ENCODE measurements at regions not wholly inside any gene's neighbourhood (a gene's known extent, or its start where the extent isn't known, plus 50 kb on each side); places are given as distances from the start of the nearest gene placed in this dataset.

- no peak for DNase-seq
These were observed 266.0 kb upstream of the PTGER4 start for GRCh38 chr5:40413743-40414142.

- DNase-seq = no peak
These were observed 266.9 kb upstream of the PTGER4 start for GRCh38 chr5:40412771-40413170.

- DNase-seq = no peak
These were observed 268.6 kb upstream of the PTGER4 start for GRCh38 chr5:40410964-40411635.

GRCh38 chr5:40410231-40410861, 269.4 kb upstream of the PTGER4 start:
- no peak for DNase-seq

- DNase-seq = no peak
These were observed 270.1 kb upstream of the PTGER4 start for GRCh38 chr5:40409601-40410000.

- DNase-seq = no peak
These were observed 272.9 kb upstream of the PTGER4 start for GRCh38 chr5:40406741-40407211.

- DNase-seq = no peak
These were observed 273.5 kb upstream of the PTGER4 start for GRCh38 chr5:40405996-40406740.

GRCh38 chr5:40405230-40405629, 274.5 kb upstream of the PTGER4 start:
- no peak for DNase-seq

- no peak for DNase-seq
These were observed 275.1 kb upstream of the PTGER4 start for GRCh38 chr5:40404613-40405012.

GRCh38 chr5:40402007-40402364, 277.7 kb upstream of the PTGER4 start:
- no peak for DNase-seq

GRCh38 chr5:40401284-40402006, 278.3 kb upstream of the PTGER4 start:
- no peak for DNase-seq

- no peak for DNase-seq
These were observed 279.5 kb upstream of the PTGER4 start for GRCh38 chr5:40400245-40400644.

- DNase-seq = no peak
These were observed 280.4 kb upstream of the PTGER4 start for GRCh38 chr5:40399349-40399748.

- no peak for DNase-seq
These were observed 281.7 kb upstream of the PTGER4 start for GRCh38 chr5:40397976-40398375.

GRCh38 chr5:40397091-40397490, 282.6 kb upstream of the PTGER4 start:
- no peak for DNase-seq

- DNase-seq = no peak
These were observed 283.4 kb upstream of the PTGER4 start for GRCh38 chr5:40396317-40396716.

GRCh38 chr5:40395251-40395650, 284.5 kb upstream of the PTGER4 start:
- no peak for DNase-seq

- no peak for DNase-seq
These were observed 285.0 kb upstream of the PTGER4 start for GRCh38 chr5:40394698-40395097.

- no peak for DNase-seq
These were observed 288.1 kb upstream of the PTGER4 start for GRCh38 chr5:40391642-40392041.

- DNase-seq = no peak
These were observed 289.2 kb upstream of the PTGER4 start for GRCh38 chr5:40390281-40391149.

GRCh38 chr5:40389591-40389990, 290.1 kb upstream of the PTGER4 start:
- DNase-seq = no peak

GRCh38 chr5:40386289-40386688, 293.4 kb upstream of the PTGER4 start:
- DNase-seq = no peak
